ENCODE measurements at regions not wholly inside any gene's neighbourhood (a gene's known extent, or its start where the extent isn't known, plus 50 kb on each side); places are given as distances from the start of the nearest gene placed in this dataset.

DNA sequence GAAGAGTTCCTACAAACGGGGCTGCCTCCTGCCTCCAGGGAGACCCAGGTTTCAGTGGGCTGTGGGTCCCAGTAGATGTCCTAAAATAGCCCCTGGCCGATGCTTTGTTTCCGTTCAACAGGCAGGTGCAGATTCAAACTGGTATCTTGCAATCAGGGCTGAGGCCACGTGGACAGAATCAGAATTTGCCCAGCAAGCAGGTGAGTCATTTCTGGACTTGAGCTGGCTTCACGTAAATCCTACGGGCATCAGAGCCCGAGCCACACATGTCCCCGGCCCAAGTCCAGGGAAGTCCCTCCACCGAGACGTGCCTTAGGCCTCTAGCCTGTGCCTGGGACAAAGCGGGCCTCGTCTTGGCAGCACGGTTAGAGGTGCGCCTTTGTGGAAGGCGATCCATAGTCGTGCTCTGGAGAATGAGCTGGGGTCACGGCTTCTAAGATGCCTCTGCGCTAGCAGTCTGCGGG, 101.6 kb upstream of the FRMD1 start:
- Mint-ChIP-seq H3K36me3 (no peaks in the 10 kb centered on the region), H3K4me1 (no peaks in the 10 kb centered on the region), H3K4me3 (no peak overlapping the region), H3K9me3 (peaks cover 0 to 5% (median 2%) of the 10 kb centered on the region in 7 donors), H3K27me3 (ENCODE audit: low read depth in 3 of 3) (peaks cover 1 to 6% (median 3%) of the 10 kb centered on the region in 3 donors), H3K27ac (peak overlapping the region in 1 of 7 donors; percentile 28)
- 82% methylated on average over 19 of the region's 19 CpGs for WGBS (ENCODE audit: insufficient coverage)
- Histone ChIP-seq H3K4me1 (ENCODE audit: control insufficient read depth in 1 of 2, insufficient read depth in 2 of 2, low read length in 2 of 2) (no peaks in the 10 kb centered on the region), H3K36me3 (replicated peaks in 1 of 2; ENCODE audit: control insufficient read depth in 1 of 2, insufficient read depth in 2 of 2, low read length in 2 of 2) (no peaks in the 10 kb centered on the region), H2AFZ (ENCODE audit: insufficient read depth, low read depth, low read length, poor library complexity, severe bottlenecking) (no peak overlapping the region), H3K79me2 (ENCODE audit: insufficient read depth, low read length) (no peaks in the 10 kb centered on the region), H3K27me3 (ENCODE audit: control insufficient read depth in 2 of 2, insufficient read depth in 2 of 2, low read length in 2 of 2) (no peaks in the 10 kb centered on the region), H3K9me3 (replicated peaks in 1 of 2; ENCODE audit: control insufficient read depth in 1 of 2, insufficient read depth in 1 of 2, low read length in 2 of 2) (no peaks in the 10 kb centered on the region), H3K27ac (ENCODE audit: low read depth in 1 of 2, low read length in 2 of 2) (no peak overlapping the region), H3K9ac (ENCODE audit: insufficient read depth, low read length, poor library complexity, severe bottlenecking) (no peak overlapping the region), H3K4me3 (replicated peaks in 1 of 3; ENCODE audit: low read depth in 2 of 3, low read length in 3 of 3) (no peak overlapping the region), H4K20me1 (ENCODE audit: insufficient read depth, low read length) (no peaks in the 10 kb centered on the region), H3K4me2 (replicated peaks; ENCODE audit: extremely low read depth, low read length, poor library complexity, severe bottlenecking) (no peak overlapping the region)
- DNase-seq = no peak
- intact Hi-C loops (cut with micrococcal nuclease) = no loop called here
- TF ChIP-seq, protein P1, sequence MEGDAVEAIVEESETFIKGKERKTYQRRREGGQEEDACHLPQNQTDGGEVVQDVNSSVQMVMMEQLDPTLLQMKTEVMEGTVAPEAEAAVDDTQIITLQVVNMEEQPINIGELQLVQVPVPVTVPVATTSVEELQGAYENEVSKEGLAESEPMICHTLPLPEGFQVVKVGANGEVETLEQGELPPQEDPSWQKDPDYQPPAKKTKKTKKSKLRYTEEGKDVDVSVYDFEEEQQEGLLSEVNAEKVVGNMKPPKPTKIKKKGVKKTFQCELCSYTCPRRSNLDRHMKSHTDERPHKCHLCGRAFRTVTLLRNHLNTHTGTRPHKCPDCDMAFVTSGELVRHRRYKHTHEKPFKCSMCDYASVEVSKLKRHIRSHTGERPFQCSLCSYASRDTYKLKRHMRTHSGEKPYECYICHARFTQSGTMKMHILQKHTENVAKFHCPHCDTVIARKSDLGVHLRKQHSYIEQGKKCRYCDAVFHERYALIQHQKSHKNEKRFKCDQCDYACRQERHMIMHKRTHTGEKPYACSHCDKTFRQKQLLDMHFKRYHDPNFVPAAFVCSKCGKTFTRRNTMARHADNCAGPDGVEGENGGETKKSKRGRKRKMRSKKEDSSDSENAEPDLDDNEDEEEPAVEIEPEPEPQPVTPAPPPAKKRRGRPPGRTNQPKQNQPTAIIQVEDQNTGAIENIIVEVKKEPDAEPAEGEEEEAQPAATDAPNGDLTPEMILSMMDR (IDR thresholded peaks at IDR 0.05) = no peak

DNA sequence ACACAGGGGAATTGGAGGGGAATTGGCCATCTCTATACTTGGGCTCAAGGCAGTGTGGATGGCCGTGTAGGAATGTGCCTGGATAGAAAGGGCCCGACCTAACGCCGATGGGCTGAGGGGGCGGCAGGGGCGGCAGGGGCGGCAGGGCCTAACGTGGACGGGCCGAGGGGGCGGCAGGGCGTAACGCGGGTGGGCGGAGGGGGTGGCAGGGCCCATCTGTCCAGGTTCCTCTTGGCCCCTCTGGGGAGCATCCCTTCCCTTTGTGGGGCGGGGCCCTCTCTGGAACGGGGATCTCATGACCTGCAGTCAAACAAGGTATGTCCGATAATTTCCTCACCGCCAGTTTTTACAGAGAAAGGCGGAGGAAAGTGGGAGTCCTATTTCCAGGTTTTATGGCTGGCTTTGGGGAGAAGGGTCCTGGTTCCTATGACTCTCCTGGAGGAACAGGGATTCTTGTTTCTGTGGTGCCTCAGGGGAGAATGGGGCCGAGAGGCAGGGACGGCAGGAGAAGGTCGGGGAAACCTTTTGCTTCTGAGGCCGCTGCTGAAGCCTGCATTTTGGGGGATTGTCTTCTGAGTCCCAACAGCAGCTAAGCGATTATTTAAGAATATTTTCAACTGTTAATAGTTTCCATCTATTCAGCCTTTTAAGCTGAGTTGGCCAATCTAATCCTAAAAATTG, 100.8 kb upstream of the FRMD1 start:
- DNase-seq = no peak
- Mint-ChIP-seq H3K27ac (no peak overlapping the region), H3K4me3 (no peak overlapping the region), H3K4me1 (no peaks in the 10 kb centered on the region), H3K27me3 (ENCODE audit: low read depth in 3 of 3) (peaks cover 1 to 6% (median 3%) of the 10 kb centered on the region in 3 donors), H3K36me3 (no peaks in the 10 kb centered on the region), H3K9me3 (peaks cover 0 to 5% (median 2%) of the 10 kb centered on the region in 7 donors)
- TF ChIP-seq, protein P1 (IDR thresholded peaks at IDR 0.05) = no peak
- Histone ChIP-seq H4K20me1 (ENCODE audit: insufficient read depth, low read length) (no peaks in the 10 kb centered on the region), H3K27ac (ENCODE audit: low read depth in 1 of 2, low read length in 2 of 2) (no peak overlapping the region), H3K9me3 (replicated peaks in 1 of 2; ENCODE audit: control insufficient read depth in 1 of 2, insufficient read depth in 1 of 2, low read length in 2 of 2) (no peaks in the 10 kb centered on the region), H3K4me2 (replicated peaks; ENCODE audit: extremely low read depth, low read length, poor library complexity, severe bottlenecking) (no peak overlapping the region), H3K4me3 (replicated peaks in 1 of 3; ENCODE audit: low read depth in 2 of 3, low read length in 3 of 3) (no peak overlapping the region), H2AFZ (ENCODE audit: insufficient read depth, low read depth, low read length, poor library complexity, severe bottlenecking) (no peak overlapping the region), H3K4me1 (ENCODE audit: control insufficient read depth in 1 of 2, insufficient read depth in 2 of 2, low read length in 2 of 2) (no peaks in the 10 kb centered on the region), H3K36me3 (replicated peaks in 1 of 2; ENCODE audit: control insufficient read depth in 1 of 2, insufficient read depth in 2 of 2, low read length in 2 of 2) (no peaks in the 10 kb centered on the region), H3K9ac (ENCODE audit: insufficient read depth, low read length, poor library complexity, severe bottlenecking) (no peak overlapping the region), H3K27me3 (ENCODE audit: control insufficient read depth in 2 of 2, insufficient read depth in 2 of 2, low read length in 2 of 2) (no peaks in the 10 kb centered on the region), H3K79me2 (ENCODE audit: insufficient read depth, low read length) (no peaks in the 10 kb centered on the region)
- WGBS (ENCODE audit: insufficient coverage) = 87% methylated on average over 19 of the region's 25 CpGs
- intact Hi-C loops (cut with micrococcal nuclease) = no loop called here

Measured in CD14-positive monocyte (primary cell).